ENCODE measurements at regions not wholly inside any gene's neighbourhood (a gene's known extent, or its start where the extent isn't known, plus 50 kb on each side); places are given as distances from the start of the nearest gene placed in this dataset.
"Not testable (repeated sequence)": the region's sequence is repeated elsewhere in the genome, so short reads cannot be mapped to it uniquely, and the experiment has no call there.

GRCh38 chr2:212766921-212767320, 228.3 kb upstream of the ERBB4 start:
- no peak for DNase-seq

- DNase-seq, result no peak
Observed at GRCh38 chr2:212752730-212753351, 214.2 kb upstream of the ERBB4 start.

- no peak for DNase-seq
Observed at GRCh38 chr2:212745359-212745758, 206.8 kb upstream of the ERBB4 start.

GRCh38 chr2:212737392-212738172, 199.0 kb upstream of the ERBB4 start:
- DNase-seq, result no peak

- no peak for DNase-seq
Observed at GRCh38 chr2:212736385-212736726, 197.8 kb upstream of the ERBB4 start.

GRCh38 chr2:212733273-212733672, 194.7 kb upstream of the ERBB4 start:
- no peak for DNase-seq

- DNase-seq, result no peak
Observed at GRCh38 chr2:212732860-212733259, 194.3 kb upstream of the ERBB4 start.

GRCh38 chr2:212730994-212731393, 192.4 kb upstream of the ERBB4 start:
- DNase-seq, result no peak

- no peak for DNase-seq
Observed at GRCh38 chr2:212728717-212729116, 190.1 kb upstream of the ERBB4 start.

- DNase-seq, result no peak
Observed at GRCh38 chr2:212727751-212728150, 189.1 kb upstream of the ERBB4 start.

GRCh38 chr2:212726403-212726802, 187.8 kb upstream of the ERBB4 start:
- DNase-seq, result no peak

- DNase-seq, result no peak
Observed at GRCh38 chr2:212725180-212725579, 186.6 kb upstream of the ERBB4 start.

- no peak for DNase-seq
Observed at GRCh38 chr2:212723226-212723625, 184.6 kb upstream of the ERBB4 start.

GRCh38 chr2:212722046-212722445, 183.4 kb upstream of the ERBB4 start:
- DNase-seq, result no peak

- no peak for DNase-seq
Observed at GRCh38 chr2:212721026-212721451, 182.4 kb upstream of the ERBB4 start.

- not testable (repeated sequence) for DNase-seq
Observed at GRCh38 chr2:212715411-212715810, 176.8 kb upstream of the ERBB4 start.

GRCh38 chr2:212713681-212714080, 175.1 kb upstream of the ERBB4 start:
- no peak for DNase-seq

GRCh38 chr2:212712991-212713390, 174.4 kb upstream of the ERBB4 start:
- no peak for DNase-seq

- no peak for DNase-seq
Observed at GRCh38 chr2:212712466-212712865, 173.9 kb upstream of the ERBB4 start.

- DNase-seq, result no peak
Observed at GRCh38 chr2:212711856-212712255, 173.3 kb upstream of the ERBB4 start.

GRCh38 chr2:212709280-212709679, 170.7 kb upstream of the ERBB4 start:
- DNase-seq, result no peak

GRCh38 chr2:212708355-212708754, 169.8 kb upstream of the ERBB4 start:
- DNase-seq, result no peak

- no peak for DNase-seq
Observed at GRCh38 chr2:212695426-212695825, 156.8 kb upstream of the ERBB4 start.

GRCh38 chr2:212694398-212694797, 155.8 kb upstream of the ERBB4 start:
- DNase-seq, result no peak

GRCh38 chr2:212692466-212692865, 153.9 kb upstream of the ERBB4 start:
- no peak for DNase-seq
